GM23338 (cell line): ENCODE measurements at regions not wholly inside any gene's neighbourhood (a gene's known extent, or its start where the extent isn't known, plus 50 kb on each side); places are given as distances from the start of the nearest gene placed in this dataset.

Experiments
- CREB1 ChIP-seq: fragments of 250-450 bp; sonication (Bioruptor Pico); IDR thresholded peaks from 2 replicates; pipeline ENCODE4 v1.5.0; 2020; ENCODE audit warnings: low read depth, mild to moderate bottlenecking, moderate library complexity
- CTCF ChIP-seq, 2 experiments: fragments of 200-600 bp in 1 of 2; sonication (generic) in 1 of 2; conservative IDR thresholded peaks; 2 replicates each; pipeline versions ENCODE4 v1.5.1 to v1.6.1; 2016 to 2017; ENCODE audit warnings: antibody characterized with exemption in 2 of 2, low read depth in 2 of 2, mild to moderate bottlenecking in 2 of 2, moderate library complexity in 1 of 2
- ETS1 ChIP-seq: IDR thresholded peaks from 2 replicates; pipeline ENCODE4 v1.6.1; 2016; ENCODE audit warnings: antibody characterized with exemption
- EZH2 ChIP-seq: fragments of 200-600 bp; sonication (generic); IDR thresholded peaks from one replicate; pipeline ENCODE4 v1.8.0; 2017; ENCODE audit warnings: antibody characterized with exemption, mild to moderate bottlenecking, low read depth; ENCODE audit not compliant: unreplicated experiment
- EZH2phosphoT487 ChIP-seq: fragments of 200-600 bp; sonication (generic); IDR thresholded peaks from one replicate; pipeline ENCODE4 v1.8.1; 2018; ENCODE audit warnings: antibody characterized with exemption; ENCODE audit not compliant: unreplicated experiment
- JUNB ChIP-seq: IDR thresholded peaks from one replicate; pipeline ENCODE4 v1.6.1; 2016; ENCODE audit warnings: antibody characterized with exemption; ENCODE audit not compliant: unreplicated experiment
- NANOG ChIP-seq: IDR thresholded peaks from 2 replicates; pipeline ENCODE4 v1.6.1; 2016; ENCODE audit warnings: antibody characterized with exemption, borderline replicate concordance
- POLR2AphosphoS5 ChIP-seq: IDR thresholded peaks from 2 replicates; pipeline ENCODE4 v1.6.1; 2016; ENCODE audit warnings: antibody characterized with exemption, low read depth
- REST ChIP-seq: IDR thresholded peaks from one replicate; pipeline ENCODE4 v1.6.1; 2018; ENCODE audit warnings: antibody characterized with exemption; ENCODE audit not compliant: unreplicated experiment
- STAT1 ChIP-seq: IDR thresholded peaks from one replicate; pipeline ENCODE4 v1.6.1; 2016; ENCODE audit warnings: antibody characterized with exemption; ENCODE audit not compliant: unreplicated experiment
- ZNF114 ChIP-seq: fragments of 250-450 bp; sonication (Bioruptor Pico); IDR thresholded peaks from 2 replicates; pipeline ENCODE4 v1.5.0; 2020; ENCODE audit warnings: mild to moderate bottlenecking, moderate library complexity
- ZNF331 ChIP-seq: fragments of 250-450 bp; sonication (Bioruptor Pico); IDR thresholded peaks from 2 replicates; pipeline ENCODE4 v1.5.0; 2020; ENCODE audit warnings: low read depth, mild to moderate bottlenecking, moderate library complexity
- ZNF462 ChIP-seq: fragments of 250-450 bp; sonication (Bioruptor Pico); IDR thresholded peaks from 2 replicates; pipeline ENCODE4 v1.5.0; 2020; ENCODE audit warnings: mild to moderate bottlenecking, moderate library complexity

- no peak for TF ChIP-seq CTCF (conservative IDR thresholded peaks at IDR 0.05; ENCODE audit: low read depth in 2 of 2)
- TF ChIP-seq POLR2AphosphoS5, result no peak
- TF ChIP-seq EZH2phosphoT487, result no peak
- TF ChIP-seq EZH2, result no peak
- no peak for TF ChIP-seq ZNF114 (CRISPR knock-in tag)
- no peak for TF ChIP-seq NANOG
- no peak for TF ChIP-seq CREB1 (CRISPR knock-in tag)
- no peak for TF ChIP-seq REST
- no peak for TF ChIP-seq ZNF331
- TF ChIP-seq JUNB, result no peak
- TF ChIP-seq ETS1, result no peak
- TF ChIP-seq STAT1, result no peak
- no peak for TF ChIP-seq ZNF462 (CRISPR knock-in tag)
Observed at GRCh38 chr21:14699433-14700407, 153.6 kb upstream of the SAMSN1 start.
